NCI-H345 treated with DMSO at 0.1 percent for 48 hours (cell line): ENCODE measurements at regions not wholly inside any gene's neighbourhood (a gene's known extent, or its start where the extent isn't known, plus 50 kb on each side); places are given as distances from the start of the nearest gene placed in this dataset.
"Not testable (repeated sequence)": the region's sequence is repeated elsewhere in the genome, so short reads cannot be mapped to it uniquely, and the experiment has no call there.

ENCODE experiments used
- DNase-seq: peaks from one replicate; lab custom pipeline; 2025; ENCODE audit not compliant: unreplicated experiment; lab: John Stamatoyannopoulos, UW

GRCh38 chr13:50758796-50759195 is 84.7 kb downstream of the DLEU7 start:
- DNase-seq = no peak

GRCh38 chr13:50760751-50761150 is 82.7 kb downstream of the DLEU7 start:
- no peak for DNase-seq

GRCh38 chr13:50761406-50761805 is 82.1 kb downstream of the DLEU7 start:
- DNase-seq = no peak

GRCh38 chr13:50762969-50763567 is 80.4 kb downstream of the DLEU7 start:
- DNase-seq = no peak

- DNase-seq = no peak
Measured at GRCh38 chr13:50766013-50766412, 77.5 kb downstream of the DLEU7 start.

- no peak for DNase-seq
Measured at GRCh38 chr13:50766695-50767094, 76.8 kb downstream of the DLEU7 start.

- not testable (repeated sequence) for DNase-seq
Measured at GRCh38 chr13:50772881-50773280, 70.6 kb downstream of the DLEU7 start.
